ENCODE measurements at regions not wholly inside any gene's neighbourhood (a gene's known extent, or its start where the extent isn't known, plus 50 kb on each side); places are given as distances from the start of the nearest gene placed in this dataset.

DNA sequence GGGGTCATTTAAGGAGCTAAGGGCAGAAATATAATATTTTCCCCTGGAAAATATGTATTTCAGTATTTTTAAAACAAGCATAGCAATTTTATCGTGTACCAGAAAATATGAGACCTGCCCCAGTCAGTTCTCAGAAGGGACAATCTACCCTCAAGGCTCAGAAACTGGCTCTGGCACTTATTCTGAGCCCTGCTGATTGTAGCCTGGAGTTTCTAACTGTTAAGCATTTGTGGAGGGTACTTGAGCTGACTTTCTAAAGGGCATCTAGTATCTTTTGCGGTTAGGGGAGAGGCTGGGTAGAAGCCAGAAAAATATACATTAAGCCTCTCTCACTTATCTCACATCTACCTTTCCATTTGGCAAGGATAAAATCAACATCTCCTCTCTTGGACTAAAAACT, 71.3 kb upstream of the FSHB start:
- no peak for DNase-seq

DNA sequence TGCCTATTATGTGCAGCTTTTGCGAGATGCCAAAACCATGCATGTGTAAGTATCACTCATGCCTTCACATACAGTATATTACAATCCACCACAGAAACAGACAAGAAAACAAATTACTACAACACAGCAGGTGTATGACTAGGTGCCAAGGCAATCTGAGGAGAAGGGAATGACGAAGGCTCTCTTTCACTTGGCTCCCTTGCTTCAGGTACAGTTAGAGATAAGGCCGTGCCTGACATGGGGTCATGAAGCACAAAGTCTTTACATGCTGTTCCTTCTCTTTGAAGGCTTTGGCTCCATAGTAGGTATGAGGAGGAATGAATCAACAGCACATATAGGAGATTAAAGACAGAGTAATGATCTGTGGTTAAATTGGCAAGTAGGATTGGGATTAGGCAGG, 65.2 kb upstream of the FSHB start:
- no peak for DNase-seq

DNA sequence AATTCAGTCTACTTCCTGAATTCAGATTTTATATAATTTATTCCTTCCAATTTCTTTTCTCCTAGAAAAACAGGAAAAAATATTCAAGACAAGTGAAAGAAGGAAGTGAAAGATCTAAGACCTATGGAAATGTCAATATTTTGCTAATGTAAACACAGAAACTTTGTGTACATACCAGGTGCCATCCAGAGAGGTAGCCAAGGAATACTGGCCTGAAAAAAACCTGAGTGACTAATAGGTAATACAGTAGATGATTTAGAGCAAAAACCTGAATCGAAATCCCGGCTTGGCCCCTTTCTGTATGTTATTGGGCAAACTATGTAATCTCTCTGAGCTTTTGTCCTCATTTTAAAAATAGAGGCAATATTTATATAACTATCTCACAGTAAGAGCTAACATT, 59.2 kb upstream of the FSHB start:
- DNase-seq, result no peak

DNA sequence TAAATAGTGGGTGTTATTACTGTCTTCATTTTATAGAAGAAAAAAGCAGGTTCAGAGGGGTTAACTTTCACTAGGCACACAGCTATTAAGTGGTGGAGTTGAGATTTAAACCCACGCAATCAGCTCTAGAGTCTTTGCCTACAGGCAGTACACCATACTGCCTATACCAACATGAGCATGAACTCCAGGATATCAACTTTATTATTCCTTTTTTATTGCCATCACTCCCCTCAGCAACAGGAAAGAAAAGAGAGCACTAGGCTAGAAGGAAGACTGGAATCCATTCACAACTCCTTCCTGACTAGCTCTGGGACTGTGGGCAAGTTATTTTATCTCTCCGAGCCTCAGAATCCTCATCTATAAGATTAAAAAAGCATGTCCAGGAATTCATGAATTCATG, 58.7 kb upstream of the FSHB start:
- DNase-seq, result no peak

DNA sequence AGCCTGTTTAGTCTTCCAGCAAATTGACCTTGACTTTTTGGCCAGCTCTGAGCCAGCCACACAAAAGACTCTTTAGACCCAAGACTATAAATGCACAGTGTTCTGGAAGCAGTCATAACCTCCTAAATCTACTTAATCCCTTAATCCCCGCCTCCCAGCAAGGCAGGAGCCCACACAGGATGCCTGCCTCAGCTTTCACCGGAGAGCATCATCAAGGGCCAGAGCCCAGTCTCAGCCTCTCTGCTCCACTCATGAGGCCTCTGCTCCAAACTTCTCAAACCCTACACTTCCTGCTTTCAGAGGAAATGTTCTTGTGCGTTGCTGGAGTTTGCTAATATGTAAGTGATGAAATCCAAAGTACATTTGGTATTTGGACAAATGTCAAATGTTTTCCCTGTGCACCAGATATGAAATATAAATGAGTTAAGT, 57.9 kb upstream of the FSHB start:
- DNase-seq, result no peak

DNA sequence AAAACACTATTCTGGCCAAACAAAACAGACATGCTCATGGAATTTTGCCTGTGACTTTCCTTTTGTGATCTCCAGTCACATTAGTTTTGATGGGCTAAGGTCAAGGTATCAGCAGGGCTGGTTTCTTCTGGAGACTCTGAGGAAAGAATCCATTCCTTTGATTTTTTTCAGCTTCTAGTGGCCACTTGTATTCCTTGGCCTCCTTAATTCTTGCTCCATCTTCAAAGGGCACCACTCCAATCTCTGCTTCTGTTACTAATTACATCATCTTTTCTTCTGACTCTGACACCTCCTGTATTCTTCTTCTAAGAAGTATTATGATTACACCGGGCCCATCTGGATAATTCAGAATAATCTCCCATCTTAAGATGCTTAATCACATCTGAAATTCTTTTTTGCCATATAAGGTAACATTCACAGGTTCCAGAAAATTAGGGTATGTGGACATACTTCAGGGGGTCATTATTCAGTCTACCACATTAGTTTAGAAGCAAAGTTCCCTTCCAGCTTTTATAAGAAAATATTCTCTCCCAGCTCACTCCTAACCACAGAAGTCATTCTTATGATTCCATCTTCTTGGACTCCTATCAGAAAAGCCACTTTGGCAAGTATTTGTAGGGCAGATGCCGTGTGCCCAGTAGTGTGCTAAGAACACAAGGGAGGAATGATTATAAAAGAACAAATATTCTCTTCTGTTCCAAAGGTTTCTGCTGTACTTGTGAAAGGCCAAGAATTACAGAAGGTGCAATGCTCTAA, 56.4 kb upstream of the FSHB start:
- no peak for DNase-seq
